Effector memory CD4-positive, alpha-beta T cell (primary cell): ENCODE measurements at regions not wholly inside any gene's neighbourhood (a gene's known extent, or its start where the extent isn't known, plus 50 kb on each side); places are given as distances from the start of the nearest gene placed in this dataset.

Source experiments
- DNase-seq, 3 donors: peaks; one replicate each; pipeline ENCODE4 v3.0.0-alpha.2; 2020
- H3K27ac ChIP-seq: 2 replicates; pipeline ENCODE4 v1.7.0; 2013; ENCODE audit warnings: mild to moderate bottlenecking, low read length, moderate library complexity; ENCODE audit not compliant: insufficient read depth, poor library complexity, severe bottlenecking
- H3K27me3 ChIP-seq: replicated peaks from 2 replicates; pipeline ENCODE4 v1.7.0; 2013; ENCODE audit warnings: mild to moderate bottlenecking, low read length; ENCODE audit not compliant: insufficient read depth, control insufficient read depth, poor library complexity, severe bottlenecking
- H3K36me3 ChIP-seq: 2 replicates; pipeline ENCODE4 v1.7.0; 2013; ENCODE audit warnings: mild to moderate bottlenecking, low read length, moderate library complexity; ENCODE audit not compliant: control insufficient read depth, insufficient read depth
- H3K4me1 ChIP-seq: 2 replicates; pipeline ENCODE4 v1.7.0; 2013; ENCODE audit warnings: low read length, mild to moderate bottlenecking; ENCODE audit not compliant: control insufficient read depth, insufficient read depth, poor library complexity, severe bottlenecking
- H3K4me3 ChIP-seq: 2 replicates; pipeline ENCODE4 v1.7.0; 2013; ENCODE audit warnings: low read length, low read depth, mild to moderate bottlenecking; ENCODE audit not compliant: insufficient read depth, poor library complexity, severe bottlenecking
- H3K9me3 ChIP-seq: 2 replicates; pipeline ENCODE4 v1.7.0; 2013; ENCODE audit warnings: mild to moderate bottlenecking, low read length, moderate library complexity; ENCODE audit not compliant: control insufficient read depth

DNA sequence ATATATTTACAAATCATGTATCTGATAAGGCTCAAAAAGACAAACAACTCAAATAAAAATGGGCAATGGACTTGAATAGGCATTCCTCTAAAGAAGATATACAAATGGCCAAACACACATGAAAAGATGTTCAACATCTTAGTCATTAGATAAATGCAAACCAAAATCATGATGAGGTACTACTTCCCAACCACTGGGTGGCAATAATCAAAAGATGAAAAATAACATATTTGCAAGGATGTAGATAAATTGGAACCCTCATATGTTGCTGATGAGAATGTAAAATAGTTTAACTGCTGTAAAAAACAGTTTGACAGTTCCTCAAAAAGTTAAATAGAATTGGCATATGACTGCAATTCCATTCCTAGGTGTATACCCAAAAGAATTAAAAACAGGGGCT is 132.3 kb downstream of the TTC32 start:
- Histone ChIP-seq H3K4me1 (no peaks in the 10 kb centered on the region), H3K9me3 (no peaks in the 10 kb centered on the region), H3K36me3 (no peaks in the 10 kb centered on the region), H3K27me3 (no peaks in the 10 kb centered on the region), H3K4me3 (no peak overlapping the region), H3K27ac (no peak overlapping the region)
- DNase-seq, result no peak

DNA sequence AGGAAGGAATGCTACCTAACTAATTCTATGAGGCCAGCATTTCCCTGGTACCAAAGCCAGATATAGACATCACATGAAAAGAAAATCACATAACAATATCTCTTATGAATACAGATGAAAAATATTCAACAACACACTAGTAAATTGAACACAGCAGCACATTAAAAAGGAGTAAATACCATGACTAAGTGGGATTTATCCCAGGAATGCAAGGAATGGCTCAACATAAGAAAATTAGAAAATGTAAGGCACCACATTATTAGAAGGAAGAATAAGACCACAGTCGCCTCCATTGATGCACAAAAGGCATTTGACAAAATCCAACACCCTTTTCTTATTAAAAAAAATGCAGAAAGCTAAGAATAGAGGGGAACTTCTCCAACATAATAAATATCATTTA is 133.9 kb downstream of the TTC32 start:
- no peaks in the 10 kb centered on the region for H3K4me1 ChIP-seq
- DNase-seq, result no peak
- H3K27me3 ChIP-seq, result no peaks in the 10 kb centered on the region
- no peaks in the 10 kb centered on the region for H3K9me3 ChIP-seq
- no peak overlapping the region for H3K27ac ChIP-seq
- H3K4me3 ChIP-seq, result no peak overlapping the region
- no peaks in the 10 kb centered on the region for H3K36me3 ChIP-seq

DNA sequence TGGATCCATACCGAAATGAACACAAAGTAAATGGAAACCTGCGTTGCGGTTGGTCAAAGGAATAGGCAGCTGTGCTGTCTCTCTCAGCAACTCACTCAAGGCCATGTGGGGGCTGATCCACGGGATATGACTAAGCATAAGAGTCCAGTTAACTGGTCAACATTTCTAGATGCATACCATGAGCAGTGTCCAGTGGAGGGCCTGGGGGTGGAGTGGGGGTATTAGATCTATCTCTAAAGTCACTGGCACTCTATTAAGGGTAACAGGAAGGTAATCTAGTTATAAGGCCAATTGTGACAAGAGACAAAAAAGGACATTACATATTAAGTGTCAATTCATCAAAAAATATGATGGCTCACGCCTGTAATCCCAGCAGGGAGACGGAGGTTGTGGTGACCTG is 136.8 kb downstream of the TTC32 start:
- no peak overlapping the region for H3K4me3 ChIP-seq
- DNase-seq, result no peak
- H3K9me3 ChIP-seq, result no peaks in the 10 kb centered on the region
- no peak overlapping the region for H3K27ac ChIP-seq
- H3K36me3 ChIP-seq, result no peaks in the 10 kb centered on the region
- H3K27me3 ChIP-seq, result no peaks in the 10 kb centered on the region
- H3K4me1 ChIP-seq, result no peaks in the 10 kb centered on the region

DNA sequence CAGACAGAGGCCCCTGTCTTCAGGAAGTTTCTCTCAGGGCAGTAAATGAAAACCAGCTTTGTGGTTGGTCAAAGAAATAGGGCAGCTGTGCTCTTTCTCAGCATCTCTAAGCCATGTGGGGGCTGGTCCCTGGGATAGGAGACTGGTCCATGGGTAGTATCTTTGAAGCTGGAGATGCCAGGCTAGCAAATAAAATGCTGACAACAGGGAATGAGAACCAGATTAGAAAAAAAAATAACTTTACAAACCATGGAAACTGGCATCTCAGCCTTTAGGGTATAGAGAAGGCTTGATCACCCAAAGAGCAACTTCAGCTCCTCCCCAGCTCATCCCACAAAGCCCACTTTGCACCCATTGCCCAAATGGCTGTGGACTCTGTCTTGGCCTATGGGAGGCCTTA is 138.1 kb downstream of the TTC32 start:
- Histone ChIP-seq H3K36me3 (no peaks in the 10 kb centered on the region), H3K27ac (no peak overlapping the region), H3K4me3 (no peak overlapping the region), H3K27me3 (no peaks in the 10 kb centered on the region), H3K4me1 (no peaks in the 10 kb centered on the region), H3K9me3 (no peaks in the 10 kb centered on the region)
- no peak for DNase-seq

DNA sequence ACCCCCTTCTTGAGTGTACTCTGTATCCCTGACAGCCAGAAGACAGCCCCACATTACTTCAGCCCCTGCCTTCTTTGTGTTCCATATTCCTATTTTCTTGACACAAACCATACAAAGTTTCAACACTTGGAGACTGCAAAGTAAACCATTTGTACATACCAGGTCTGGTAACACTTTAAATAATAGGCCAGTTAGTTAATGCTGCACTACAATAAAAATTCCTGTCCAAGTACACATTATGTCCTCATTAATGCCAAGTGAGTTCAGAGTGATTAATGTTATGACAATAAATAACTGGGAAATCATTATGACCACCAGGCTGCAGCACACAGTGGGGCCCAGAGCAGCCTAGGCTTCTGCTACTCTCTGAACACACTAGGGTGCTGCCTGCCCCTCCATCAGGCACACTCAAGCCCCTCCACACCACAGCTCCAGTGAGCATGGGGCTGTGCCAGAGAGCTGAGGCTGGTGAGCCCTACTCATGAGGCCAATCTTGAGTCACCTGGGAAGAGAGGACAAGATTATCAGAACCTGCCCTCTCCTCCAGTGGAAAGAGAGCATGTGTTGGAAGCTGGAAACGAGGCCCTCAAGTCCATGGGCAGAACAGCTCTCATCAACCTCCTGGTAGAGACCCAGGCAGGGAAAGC is 138.7 kb downstream of the TTC32 start:
- no peak overlapping the region for H3K4me3 ChIP-seq
- DNase-seq, result no peak
- H3K4me1 ChIP-seq, result no peaks in the 10 kb centered on the region
- H3K9me3 ChIP-seq, result no peaks in the 10 kb centered on the region
- H3K27ac ChIP-seq, result no peak overlapping the region
- H3K27me3 ChIP-seq, result no peaks in the 10 kb centered on the region
- H3K36me3 ChIP-seq, result no peaks in the 10 kb centered on the region

DNA sequence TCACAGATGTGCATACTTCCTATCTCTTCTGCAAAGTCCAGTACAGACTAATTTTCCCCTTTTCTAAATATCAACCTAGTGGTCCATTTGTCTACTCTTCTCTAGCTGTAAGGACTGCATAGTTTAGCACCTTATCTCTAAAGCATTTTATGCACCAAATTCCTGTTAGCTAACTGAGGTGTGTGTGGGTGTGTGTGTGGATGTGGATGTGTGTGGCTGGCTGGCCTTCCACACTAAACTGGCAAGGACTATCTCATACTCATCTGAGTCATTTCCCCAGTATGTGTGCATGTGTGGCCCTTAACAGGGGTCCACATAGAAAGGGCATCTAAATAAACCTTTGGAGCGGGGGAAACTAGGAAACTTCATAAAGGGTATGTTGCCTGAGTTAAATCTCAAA is 139.6 kb downstream of the TTC32 start:
- Histone ChIP-seq H3K27me3 (no peaks in the 10 kb centered on the region), H3K4me1 (no peaks in the 10 kb centered on the region), H3K9me3 (no peaks in the 10 kb centered on the region), H3K36me3 (no peaks in the 10 kb centered on the region), H3K27ac (no peak overlapping the region), H3K4me3 (no peak overlapping the region)
- no peak for DNase-seq

DNA sequence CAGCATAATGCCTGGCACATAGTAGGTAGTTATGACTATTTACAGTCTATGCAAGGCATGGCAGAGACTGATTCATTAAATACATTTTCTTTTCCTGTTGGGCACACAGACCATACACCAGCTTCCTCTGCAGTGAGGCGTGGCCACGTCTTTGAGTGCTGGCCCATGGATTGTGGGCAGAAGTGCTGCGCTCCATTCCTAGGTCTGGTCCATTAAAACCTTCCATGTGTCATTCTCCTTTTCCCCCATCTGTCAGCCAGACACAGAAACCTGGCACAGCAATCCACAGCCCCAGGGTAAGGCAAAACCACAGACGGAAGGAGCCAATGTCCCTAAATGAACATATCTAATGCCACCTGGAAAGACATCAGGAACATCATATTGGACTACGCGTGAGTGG is 141.9 kb downstream of the TTC32 start:
- no peaks in the 10 kb centered on the region for H3K9me3 ChIP-seq
- no peaks in the 10 kb centered on the region for H3K4me1 ChIP-seq
- H3K4me3 ChIP-seq, result no peak overlapping the region
- no peaks in the 10 kb centered on the region for H3K27me3 ChIP-seq
- DNase-seq, result no peak
- H3K36me3 ChIP-seq, result no peaks in the 10 kb centered on the region
- no peak overlapping the region for H3K27ac ChIP-seq

DNA sequence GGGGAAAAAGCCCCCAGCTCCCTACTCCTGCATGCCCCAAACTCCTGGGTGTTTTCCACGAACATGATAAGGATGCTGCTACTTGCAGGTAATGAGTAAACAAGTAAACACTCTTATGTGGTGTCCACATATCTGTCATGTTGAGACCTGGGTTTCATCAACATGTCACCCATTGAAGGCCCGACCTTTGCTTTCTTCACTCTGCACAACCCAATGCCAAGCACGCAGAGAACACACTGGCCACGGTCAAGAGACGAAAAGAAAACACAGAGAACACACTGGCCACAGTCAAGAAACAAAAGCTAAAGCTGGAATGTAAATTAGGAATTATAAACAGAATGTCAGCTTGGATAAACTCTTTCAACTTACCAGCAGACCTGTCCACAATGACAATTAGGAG is 143.1 kb downstream of the TTC32 start:
- no peaks in the 10 kb centered on the region for H3K36me3 ChIP-seq

DNA sequence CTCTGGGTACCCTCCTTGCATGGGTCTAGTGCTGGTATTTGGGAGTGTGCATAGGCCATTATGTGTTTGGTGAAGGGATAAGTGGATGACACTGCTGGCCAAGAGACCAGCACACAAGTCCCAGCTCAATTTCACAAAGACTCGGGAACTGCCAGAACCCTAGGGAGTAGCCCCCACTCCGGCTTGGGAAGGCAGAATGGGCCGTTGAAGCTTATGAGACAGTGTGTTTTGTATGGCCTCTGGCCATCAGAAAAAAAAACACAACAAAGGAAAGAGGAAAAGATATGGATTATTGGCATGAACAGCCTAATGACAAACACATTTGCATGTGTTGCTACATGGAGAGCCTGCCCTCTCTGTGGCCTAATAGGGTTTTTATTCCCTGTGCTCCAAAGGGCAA is 144.2 kb downstream of the TTC32 start:
- no peak overlapping the region for H3K27ac ChIP-seq
- no peak for DNase-seq
- no peaks in the 10 kb centered on the region for H3K9me3 ChIP-seq
- no peaks in the 10 kb centered on the region for H3K36me3 ChIP-seq
- no peaks in the 10 kb centered on the region for H3K4me1 ChIP-seq
- H3K4me3 ChIP-seq, result no peak overlapping the region
- no peaks in the 10 kb centered on the region for H3K27me3 ChIP-seq

More for the DNA sequence above, 143.1 kb downstream of the TTC32 start:
- no peaks in the 10 kb centered on the region for H3K9me3 ChIP-seq
- no peak overlapping the region for H3K27ac ChIP-seq
- H3K27me3 ChIP-seq, result no peaks in the 10 kb centered on the region
- DNase-seq, result no peak
- no peaks in the 10 kb centered on the region for H3K4me1 ChIP-seq
- no peak overlapping the region for H3K4me3 ChIP-seq

DNA sequence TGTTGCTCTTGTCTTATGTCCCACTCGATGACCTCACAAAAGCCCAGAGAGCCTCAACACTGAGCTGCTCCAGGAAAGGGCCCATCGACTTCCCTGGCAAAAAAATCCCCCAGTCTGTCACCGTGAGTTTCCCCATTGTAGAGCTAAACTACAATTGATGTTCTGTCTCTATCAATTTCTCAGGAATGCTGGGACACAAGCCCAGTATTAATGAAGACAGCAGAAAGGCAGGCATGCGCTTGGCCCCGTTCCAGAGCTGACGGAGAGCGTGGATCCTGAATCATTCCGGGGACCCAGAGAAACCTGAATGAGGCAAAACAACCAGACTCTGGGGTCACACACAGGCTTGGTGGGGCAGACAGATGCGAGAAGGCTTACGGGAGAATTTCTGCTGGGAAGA is 146.9 kb downstream of the TTC32 start:
- DNase-seq, result no peak
- Histone ChIP-seq H3K36me3 (no peaks in the 10 kb centered on the region), H3K9me3 (no peaks in the 10 kb centered on the region), H3K4me1 (no peaks in the 10 kb centered on the region), H3K27ac (no peak overlapping the region), H3K4me3 (no peak overlapping the region), H3K27me3 (no peaks in the 10 kb centered on the region)
